ENCODE measurements at regions not wholly inside any gene's neighbourhood (a gene's known extent, or its start where the extent isn't known, plus 50 kb on each side); places are given as distances from the start of the nearest gene placed in this dataset.

DNA sequence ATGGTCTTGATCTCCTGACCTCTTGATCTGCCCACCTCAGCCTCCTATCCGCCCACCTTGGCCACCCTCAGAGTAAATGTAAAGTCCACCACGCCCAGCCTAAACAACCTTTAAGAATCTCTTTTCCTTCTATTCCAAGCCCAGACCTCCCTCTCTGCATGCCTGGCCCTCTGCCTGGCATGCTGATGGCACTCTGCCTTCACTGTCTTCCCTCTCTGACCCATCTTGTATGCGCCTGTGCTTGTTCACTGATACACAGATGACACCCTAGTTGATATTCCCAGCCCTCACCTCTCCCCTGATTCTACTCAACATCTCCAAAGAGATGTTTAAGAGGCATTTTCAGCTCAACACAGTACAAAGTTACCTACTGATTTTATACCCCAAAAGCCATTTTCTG, 466.8 kb upstream of the MEX3C start:
- Mint-ChIP-seq H3K4me1 (peaks cover 2 to 5% (median 2%) of the 10 kb centered on the region in 4 donors), H3K4me3 (no peak overlapping the region), H3K27me3 (peaks cover 17 to 50% (median 32%) of the 10 kb centered on the region in 5 donors), H3K9me3 (no peaks in the 10 kb centered on the region), H3K36me3 (no peaks in the 10 kb centered on the region), H3K27ac (no peak overlapping the region)
- ATAC-seq (no peak), DNase-seq (no peak)
- POLR2A ChIA-PET = no interaction called here

DNA sequence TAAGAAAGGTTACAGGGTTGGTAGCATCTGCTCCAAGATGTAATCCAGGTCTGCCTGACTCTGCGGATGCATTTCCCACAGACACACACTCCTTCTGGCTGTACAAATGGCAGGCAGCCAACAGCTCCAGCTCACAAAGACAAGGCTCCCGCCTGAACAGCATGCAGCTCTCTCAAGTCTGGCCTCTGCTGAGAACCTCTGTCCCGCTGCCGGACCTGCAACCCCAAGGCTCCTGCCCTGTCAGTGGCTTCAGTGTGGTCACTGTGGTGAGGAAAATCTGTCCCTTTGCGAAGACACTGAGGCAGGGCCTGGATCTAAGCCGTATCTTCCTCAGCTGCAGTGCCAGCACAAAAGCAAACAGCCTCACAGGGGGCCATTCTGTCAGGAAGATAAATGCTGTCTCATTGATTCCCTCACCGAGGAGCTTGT, 469.3 kb upstream of the MEX3C start:
- ATAC-seq (no peak), DNase-seq (no peak)
- Mint-ChIP-seq H3K36me3 (peaks cover 0 to 4% (median 0%) of the 10 kb centered on the region in 3 donors), H3K27me3 (peaks cover 23 to 53% (median 32%) of the 10 kb centered on the region in 5 donors), H3K4me1 (peaks cover 2 to 5% (median 2%) of the 10 kb centered on the region in 4 donors), H3K4me3 (no peak overlapping the region), H3K27ac (no peak overlapping the region), H3K9me3 (peaks cover 0 to 10% (median 2%) of the 10 kb centered on the region in 9 donors)
- POLR2A ChIA-PET = no interaction called here

DNA sequence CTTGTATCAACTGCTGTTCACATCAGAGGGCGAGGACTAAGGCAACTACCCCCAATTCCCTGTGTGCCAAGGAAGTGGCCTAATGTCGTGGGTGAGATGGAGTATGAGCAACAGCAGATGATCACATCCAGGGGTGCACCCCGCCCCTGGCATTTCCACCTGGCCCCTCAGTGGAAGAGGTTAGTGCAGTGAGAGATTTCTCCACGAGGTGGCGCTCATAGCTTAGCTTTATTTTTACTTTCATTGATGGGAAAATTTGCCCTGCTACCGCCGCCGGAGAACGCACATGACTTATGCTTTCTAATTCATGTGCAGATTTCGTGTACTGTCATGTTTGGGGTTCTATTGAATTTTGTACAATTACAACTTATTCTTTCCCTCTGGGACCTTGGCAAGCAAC, 470.6 kb upstream of the MEX3C start:
- Mint-ChIP-seq H3K9me3 (peaks cover 0 to 10% (median 2%) of the 10 kb centered on the region in 9 donors), H3K4me1 (peaks cover 2 to 5% (median 2%) of the 10 kb centered on the region in 4 donors), H3K36me3 (peaks cover 0 to 4% (median 0%) of the 10 kb centered on the region in 3 donors), H3K4me3 (no peak overlapping the region), H3K27ac (no peak overlapping the region), H3K27me3 (peaks cover 20 to 43% (median 27%) of the 10 kb centered on the region in 5 donors)
- peak in 1 of 10 donors; percentile 1 for DNase-seq
- POLR2A ChIA-PET = no interaction called here
- no peak for ATAC-seq

DNA sequence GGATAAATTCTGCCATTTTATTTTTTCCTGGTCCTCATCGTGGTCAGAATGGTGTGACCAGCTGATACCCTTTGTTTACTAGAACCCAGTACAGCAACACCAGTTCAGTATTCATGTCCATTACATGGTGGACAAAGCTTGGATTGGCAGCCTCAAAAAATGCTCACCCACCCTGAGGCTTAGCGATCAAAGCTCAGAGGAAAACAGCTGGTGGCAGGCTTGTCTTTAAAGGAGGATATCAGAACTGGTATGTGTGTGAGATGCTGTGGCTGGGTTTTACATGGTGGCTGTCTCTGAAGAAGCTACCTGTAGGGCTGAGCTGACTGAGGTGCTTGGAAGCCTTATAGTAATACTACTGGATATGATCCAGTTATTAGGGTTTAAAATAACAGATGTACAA, 471.1 kb upstream of the MEX3C start:
- H3K4me1 Mint-ChIP-seq = peaks cover 2 to 5% (median 2%) of the 10 kb centered on the region in 4 donors
- POLR2A ChIA-PET = no interaction called here
- DNase-seq = no peak
- H3K36me3 Mint-ChIP-seq = peaks cover 0 to 4% (median 0%) of the 10 kb centered on the region in 3 donors
- H3K9me3 Mint-ChIP-seq = peaks cover 0 to 10% (median 2%) of the 10 kb centered on the region in 9 donors
- peaks cover 20 to 43% (median 27%) of the 10 kb centered on the region in 5 donors for H3K27me3 Mint-ChIP-seq
- no peak overlapping the region for H3K4me3 Mint-ChIP-seq
- no peak for ATAC-seq
- H3K27ac Mint-ChIP-seq = no peak overlapping the region

DNA sequence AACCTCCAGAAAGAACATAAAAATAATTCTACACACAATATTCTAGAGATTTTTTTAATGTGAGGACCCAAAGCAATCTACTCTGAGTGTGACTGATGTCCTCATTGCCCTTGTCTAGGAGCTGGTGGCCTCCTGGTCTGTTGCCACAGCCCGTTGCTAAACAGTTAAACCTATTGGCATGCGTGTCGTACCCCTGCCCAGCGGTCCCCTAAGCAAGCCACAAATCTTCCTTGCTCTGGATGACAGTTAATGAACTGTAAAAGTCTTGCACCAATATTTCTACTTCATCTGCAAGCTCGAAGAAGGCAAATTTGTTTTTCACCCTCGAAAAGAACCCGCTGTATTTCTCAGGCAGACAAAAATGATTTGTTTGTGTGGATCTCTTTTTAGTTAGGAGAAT, 489.1 kb upstream of the MEX3C start:
- ATAC-seq (no peak), DNase-seq (no peak)
- Mint-ChIP-seq H3K9me3 (peaks cover under 1 to 15% (median 11%) of the 10 kb centered on the region in 9 donors), H3K4me3 (no peak overlapping the region), H3K27ac (no peak overlapping the region), H3K27me3 (peaks cover 0 to 11% (median 0%) of the 10 kb centered on the region in 5 donors), H3K4me1 (no peaks in the 10 kb centered on the region), H3K36me3 (no peaks in the 10 kb centered on the region)
- POLR2A ChIA-PET = no interaction called here

DNA sequence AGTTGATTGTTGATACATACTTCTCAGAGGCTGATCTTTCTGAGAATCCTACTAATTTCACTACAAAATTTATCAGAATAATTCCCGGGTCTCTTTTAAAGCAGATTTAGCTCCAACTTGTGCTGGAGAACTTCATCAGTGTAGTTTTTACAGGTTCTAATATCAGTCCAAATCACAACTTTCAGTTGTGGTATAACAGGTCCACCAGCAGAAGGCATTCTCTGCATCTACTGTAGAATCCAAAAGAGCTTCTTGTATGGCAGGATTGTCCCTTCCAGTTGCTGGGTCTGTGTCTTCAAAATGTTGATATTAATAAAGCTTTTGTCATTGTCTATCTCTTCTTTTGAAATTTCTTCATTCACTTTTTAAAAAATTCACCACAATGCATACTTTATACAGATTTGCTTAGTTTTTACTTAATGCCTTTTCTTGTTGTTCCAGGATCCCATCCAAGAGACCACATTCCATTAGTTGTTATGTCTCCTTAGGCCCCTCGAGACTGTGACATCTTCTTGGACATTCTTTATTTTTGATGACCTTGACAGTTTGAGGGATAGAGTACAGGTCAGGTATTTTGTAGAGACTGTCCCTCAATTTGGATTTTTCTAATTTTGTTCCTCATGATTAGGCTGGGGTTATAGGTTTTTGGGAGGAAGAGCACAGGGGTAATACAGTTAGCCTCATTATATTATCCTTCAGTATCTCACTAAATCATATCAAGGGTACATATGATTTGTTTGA, 490.5 kb upstream of the MEX3C start:
- Mint-ChIP-seq H3K36me3 (no peaks in the 10 kb centered on the region), H3K27me3 (peaks cover 0 to 18% (median 0%) of the 10 kb centered on the region in 5 donors), H3K4me3 (no peak overlapping the region), H3K4me1 (no peaks in the 10 kb centered on the region), H3K9me3 (peaks cover 0 to 10% (median 3%) of the 10 kb centered on the region in 9 donors), H3K27ac (no peak overlapping the region)
- no peak for ATAC-seq
- POLR2A ChIA-PET = no interaction called here
- no peak for DNase-seq

DNA sequence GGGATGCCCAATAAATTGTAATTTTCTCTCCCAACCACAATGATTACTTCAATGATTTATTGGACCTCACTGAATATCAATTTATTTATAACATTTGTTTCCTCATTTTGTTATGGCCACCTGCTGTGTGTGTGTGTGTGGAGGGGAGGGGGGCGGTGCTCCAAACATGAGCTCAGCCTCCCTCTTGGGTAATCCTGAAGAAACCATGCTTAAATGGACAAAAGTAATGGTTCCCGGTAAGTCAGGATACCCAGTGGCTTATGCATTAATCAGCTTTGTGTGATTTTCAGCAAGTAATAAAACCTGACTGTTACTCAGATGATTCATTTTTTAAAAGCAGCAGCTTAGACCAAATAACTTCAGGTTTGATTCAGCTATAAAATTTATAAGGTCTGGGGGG, 495.1 kb upstream of the MEX3C start:
- no peak for DNase-seq
- peaks cover 0 to 18% (median under 1%) of the 10 kb centered on the region in 5 donors for H3K27me3 Mint-ChIP-seq
- POLR2A ChIA-PET = no interaction called here
- no peak overlapping the region for H3K27ac Mint-ChIP-seq
- H3K9me3 Mint-ChIP-seq = peaks cover 0 to 10% (median under 1%) of the 10 kb centered on the region in 9 donors
- H3K4me1 Mint-ChIP-seq = no peaks in the 10 kb centered on the region
- ATAC-seq = no peak
- H3K36me3 Mint-ChIP-seq = no peaks in the 10 kb centered on the region
- H3K4me3 Mint-ChIP-seq = no peak overlapping the region

DNA sequence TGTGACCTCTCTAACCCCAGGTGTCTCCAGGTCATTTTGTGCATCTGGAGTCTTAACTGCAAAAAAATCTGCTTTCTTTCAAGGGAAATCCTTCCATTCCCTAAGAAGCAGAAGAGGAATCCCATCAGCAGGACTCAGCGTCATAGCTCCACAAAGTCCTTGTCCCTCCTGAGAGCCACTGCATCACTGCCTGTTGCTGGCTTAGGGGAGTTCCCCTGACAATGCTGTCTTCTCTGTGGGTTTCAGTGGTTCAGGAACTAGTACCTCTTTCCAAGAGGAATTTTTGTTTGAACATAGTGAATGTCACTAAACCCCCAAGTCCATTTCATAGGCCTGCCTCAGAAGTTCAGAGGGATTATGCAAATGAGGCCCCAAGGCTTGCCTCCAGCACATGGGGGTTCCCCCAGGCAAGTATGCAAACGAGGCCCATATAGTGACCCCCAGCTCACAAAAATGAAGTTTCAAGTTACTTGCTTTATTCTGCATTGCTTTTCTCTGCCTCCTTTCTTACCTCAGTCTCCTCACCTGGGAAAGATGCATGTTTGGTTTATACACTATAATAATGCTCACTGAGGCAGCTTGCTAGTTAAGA, 513.9 kb upstream of the MEX3C start:
- Mint-ChIP-seq H3K9me3 (peaks cover 10 to 60% (median 22%) of the 10 kb centered on the region in 9 donors), H3K27ac (no peak overlapping the region), H3K27me3 (peaks cover 0 to 29% (median 0%) of the 10 kb centered on the region in 5 donors), H3K4me3 (no peak overlapping the region), H3K36me3 (peaks cover 0 to 27% (median 3%) of the 10 kb centered on the region in 3 donors), H3K4me1 (no peaks in the 10 kb centered on the region)
- POLR2A ChIA-PET = no interaction called here
- no peak for ATAC-seq
- DNase-seq = no peak

DNA sequence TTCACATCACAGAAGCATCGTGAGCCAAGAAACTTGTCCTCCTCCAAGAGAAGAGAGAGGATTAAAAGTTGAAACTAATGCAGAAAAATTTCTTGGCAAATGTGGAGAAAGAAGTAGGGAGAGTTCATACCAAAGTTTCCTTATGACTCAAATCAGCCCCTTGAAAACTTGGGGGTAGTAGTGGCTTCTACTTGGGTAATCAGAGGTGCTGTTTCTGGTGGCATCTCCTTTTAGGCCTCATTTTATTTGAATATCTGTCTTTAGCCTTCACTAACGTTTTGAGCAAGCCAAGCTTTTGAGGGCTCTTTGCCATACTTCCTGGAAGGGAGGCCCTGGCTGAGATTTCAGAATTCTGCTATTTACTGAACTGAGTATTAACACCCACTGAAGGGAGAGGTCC, 515.3 kb upstream of the MEX3C start:
- POLR2A ChIA-PET = no interaction called here
- H3K27ac Mint-ChIP-seq = no peak overlapping the region
- no peak for DNase-seq
- no peaks in the 10 kb centered on the region for H3K4me1 Mint-ChIP-seq
- no peak overlapping the region for H3K4me3 Mint-ChIP-seq
- ATAC-seq = no peak
- H3K27me3 Mint-ChIP-seq = peaks cover 0 to 15% (median 0%) of the 10 kb centered on the region in 5 donors
- H3K36me3 Mint-ChIP-seq = peaks cover 0 to 17% (median 0%) of the 10 kb centered on the region in 3 donors
- H3K9me3 Mint-ChIP-seq = peaks cover 2 to 47% (median 16%) of the 10 kb centered on the region in 9 donors

DNA sequence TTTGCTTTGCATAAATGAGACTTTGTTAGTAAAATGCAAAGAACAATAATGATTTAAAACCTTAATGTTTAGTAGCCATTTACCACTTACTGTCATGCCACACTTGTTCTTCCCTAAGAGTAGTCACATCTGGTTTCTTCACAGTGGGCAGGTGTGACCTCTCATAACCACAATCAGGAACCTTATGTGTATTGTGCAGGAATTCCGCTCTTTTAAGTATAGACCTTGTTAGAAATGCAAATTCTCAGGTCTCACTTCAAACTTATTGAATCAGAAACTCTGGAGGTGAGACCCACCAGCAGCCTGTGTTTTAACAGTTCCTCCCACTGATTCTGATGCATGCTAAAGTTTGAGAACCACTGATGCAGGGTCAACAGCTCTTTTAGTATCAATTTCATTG, 518.8 kb upstream of the MEX3C start:
- H3K36me3 Mint-ChIP-seq = peaks cover 0 to 7% (median 0%) of the 10 kb centered on the region in 3 donors
- DNase-seq = no peak
- H3K9me3 Mint-ChIP-seq = peaks cover 0 to 25% (median 10%) of the 10 kb centered on the region in 9 donors
- no peak for ATAC-seq
- no peaks in the 10 kb centered on the region for H3K4me1 Mint-ChIP-seq
- POLR2A ChIA-PET = no interaction called here
- no peak overlapping the region for H3K4me3 Mint-ChIP-seq
- peaks cover 0 to 13% (median 0%) of the 10 kb centered on the region in 5 donors for H3K27me3 Mint-ChIP-seq
- H3K27ac Mint-ChIP-seq = no peak overlapping the region

DNA sequence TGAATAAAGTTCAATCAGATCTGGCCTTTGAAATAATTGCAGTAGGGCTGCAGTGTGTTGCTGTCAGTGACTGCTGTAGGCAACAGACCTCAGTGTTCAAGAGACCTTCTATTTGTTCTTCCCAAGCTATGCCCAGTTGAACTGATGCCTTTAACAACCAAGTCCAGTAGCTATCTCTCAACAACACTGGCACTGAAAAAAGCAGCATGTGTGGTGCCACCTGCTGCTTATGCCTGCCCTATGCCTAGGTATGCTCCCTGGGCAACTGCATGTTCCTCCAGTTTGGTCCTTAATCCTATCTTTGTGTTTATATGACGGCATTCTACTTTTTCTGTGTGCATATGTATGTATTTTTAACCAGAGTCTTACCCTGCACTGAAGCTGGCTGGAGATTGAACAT, 523.9 kb upstream of the MEX3C start:
- POLR2A ChIA-PET = no interaction called here
- H3K4me1 Mint-ChIP-seq = no peaks in the 10 kb centered on the region
- H3K27ac Mint-ChIP-seq = no peak overlapping the region
- H3K4me3 Mint-ChIP-seq = no peak overlapping the region
- peaks cover 2 to 13% (median 4%) of the 10 kb centered on the region in 5 donors for H3K27me3 Mint-ChIP-seq
- H3K9me3 Mint-ChIP-seq = peaks cover 0 to 3% (median 0%) of the 10 kb centered on the region in 9 donors
- DNase-seq = peak in 1 of 10 donors; percentile 2
- no peak for ATAC-seq
- no peaks in the 10 kb centered on the region for H3K36me3 Mint-ChIP-seq

DNA sequence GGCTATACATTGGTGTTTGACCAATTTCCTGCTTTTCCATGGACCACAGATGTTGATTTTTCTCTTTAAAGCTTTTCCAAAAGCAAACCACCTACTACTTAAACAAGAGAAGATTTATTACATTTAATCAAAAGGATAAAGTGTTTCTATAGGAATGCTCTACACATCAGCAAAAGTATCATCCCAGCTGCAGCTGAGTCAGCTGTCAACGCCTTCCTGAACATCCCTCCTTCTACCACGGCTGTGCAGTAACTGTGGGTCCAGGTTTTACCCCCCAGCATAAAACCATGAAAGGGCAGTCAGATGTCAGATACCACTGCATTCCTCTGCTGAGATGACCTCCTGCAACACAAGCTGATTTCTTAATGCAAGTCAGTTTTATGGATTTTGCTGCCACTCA, 524.5 kb upstream of the MEX3C start:
- no peak overlapping the region for H3K4me3 Mint-ChIP-seq
- H3K9me3 Mint-ChIP-seq = peaks cover 0 to 3% (median 0%) of the 10 kb centered on the region in 9 donors
- DNase-seq (no peak), ATAC-seq (no peak)
- H3K36me3 Mint-ChIP-seq = no peaks in the 10 kb centered on the region
- no peaks in the 10 kb centered on the region for H3K4me1 Mint-ChIP-seq
- H3K27ac Mint-ChIP-seq = no peak overlapping the region
- POLR2A ChIA-PET = no interaction called here
- H3K27me3 Mint-ChIP-seq = peaks cover 2 to 13% (median 4%) of the 10 kb centered on the region in 5 donors

All from naive thymus-derived CD8-positive, alpha-beta T cell (primary cell).